Thyroid gland (tissue), 4 donors: ENCODE measurements at regions not wholly inside any gene's neighbourhood (a gene's known extent, or its start where the extent isn't known, plus 50 kb on each side); places are given as distances from the start of the nearest gene placed in this dataset.
A peak's percentile ranks its signal among the peaks of the same experiment; 100 is the strongest.

Experiments used
- DNase-seq, 2 donors: peaks; one replicate each; pipeline ENCODE4 v3.0.0-alpha.2; 2019
- H3K27ac ChIP-seq, 3 donors: fragments of 200-600 bp; sonication (generic); 1 replicate in 2 of 3; 2 replicates in 1 of 3; pipeline ENCODE4 v1.5.1; 2016 to 2019; ENCODE audit warnings: mild to moderate bottlenecking in 1 of 3, moderate library complexity in 1 of 3
- H3K27me3 ChIP-seq: fragments of 200-600 bp; sonication (generic); one replicate; pipeline ENCODE4 v1.5.1; 2019
- H3K36me3 ChIP-seq, 2 donors: fragments of 200-600 bp; sonication (generic); one replicate each; pipeline ENCODE4 v1.5.1; 2016 to 2019
- H3K4me1 ChIP-seq, 2 donors: fragments of 200-600 bp; sonication (generic); one replicate each; pipeline ENCODE4 v1.5.1; 2017 to 2019
- H3K4me3 ChIP-seq, 3 donors: fragments of 200-600 bp; sonication (generic); replicated peaks in 1 of 3; 1 replicate in 2 of 3; 2 replicates in 1 of 3; pipeline ENCODE4 v1.5.1; 2016; ENCODE audit warnings: mild to moderate bottlenecking in 1 of 3
- H3K9me3 ChIP-seq: fragments of 200-600 bp; sonication (generic); one replicate; pipeline ENCODE4 v1.5.1; 2017
- POLR2A ChIP-seq, 2 donors: fragments of 450-650 bp; IDR thresholded peaks; one replicate each; pipeline ENCODE4 v1.6.1; 2017; ENCODE audit warnings: antibody characterized with exemption in 2 of 2, mild to moderate bottlenecking in 2 of 2, moderate library complexity in 1 of 2
- WGBS, 2 donors: methylation state at CpG; one replicate each; pipeline ENCODE4 v1.1.5; 2017; 5-methylcytosine and 5-hydroxymethylcytosine counted together
- intact Hi-C: fragments of 100-400 bp; cut with DNase I; formaldehyde crosslinking; loops from one replicate; pipeline ENCODE4 v1.15.1; 2023
- TF ChIP-seq, protein P1 (sequence below), 6 experiments: fragments of 200-600 bp in 3 of 6; fragments of 450-650 bp in 3 of 6; sonication (generic) in 3 of 6; IDR thresholded peaks; one replicate each; pipeline ENCODE4 v1.5.1; 2016 to 2019; ENCODE audit warnings: antibody characterized with exemption in 6 of 6, mild to moderate bottlenecking in 2 of 6, inconsistent platforms in 1 of 6, moderate library complexity in 1 of 6

GRCh38 chr12:59155448-59155847 lies 235.1 kb upstream of the LRIG3 start:
- Histone ChIP-seq H3K27me3 (no peaks in the 10 kb centered on the region), H3K9me3 (no peaks in the 10 kb centered on the region), H3K36me3 (no peaks in the 10 kb centered on the region), H3K4me3 (no peak overlapping the region), H3K4me1 (no peaks in the 10 kb centered on the region), H3K27ac (no peak overlapping the region)
- TF ChIP-seq, protein P1, sequence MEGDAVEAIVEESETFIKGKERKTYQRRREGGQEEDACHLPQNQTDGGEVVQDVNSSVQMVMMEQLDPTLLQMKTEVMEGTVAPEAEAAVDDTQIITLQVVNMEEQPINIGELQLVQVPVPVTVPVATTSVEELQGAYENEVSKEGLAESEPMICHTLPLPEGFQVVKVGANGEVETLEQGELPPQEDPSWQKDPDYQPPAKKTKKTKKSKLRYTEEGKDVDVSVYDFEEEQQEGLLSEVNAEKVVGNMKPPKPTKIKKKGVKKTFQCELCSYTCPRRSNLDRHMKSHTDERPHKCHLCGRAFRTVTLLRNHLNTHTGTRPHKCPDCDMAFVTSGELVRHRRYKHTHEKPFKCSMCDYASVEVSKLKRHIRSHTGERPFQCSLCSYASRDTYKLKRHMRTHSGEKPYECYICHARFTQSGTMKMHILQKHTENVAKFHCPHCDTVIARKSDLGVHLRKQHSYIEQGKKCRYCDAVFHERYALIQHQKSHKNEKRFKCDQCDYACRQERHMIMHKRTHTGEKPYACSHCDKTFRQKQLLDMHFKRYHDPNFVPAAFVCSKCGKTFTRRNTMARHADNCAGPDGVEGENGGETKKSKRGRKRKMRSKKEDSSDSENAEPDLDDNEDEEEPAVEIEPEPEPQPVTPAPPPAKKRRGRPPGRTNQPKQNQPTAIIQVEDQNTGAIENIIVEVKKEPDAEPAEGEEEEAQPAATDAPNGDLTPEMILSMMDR (IDR thresholded peaks at IDR 0.05), result no peak
- no peak for TF ChIP-seq POLR2A (IDR thresholded peaks at IDR 0.05)
- DNase-seq, result no peak
- intact Hi-C loops, result no loop called here

DNA sequence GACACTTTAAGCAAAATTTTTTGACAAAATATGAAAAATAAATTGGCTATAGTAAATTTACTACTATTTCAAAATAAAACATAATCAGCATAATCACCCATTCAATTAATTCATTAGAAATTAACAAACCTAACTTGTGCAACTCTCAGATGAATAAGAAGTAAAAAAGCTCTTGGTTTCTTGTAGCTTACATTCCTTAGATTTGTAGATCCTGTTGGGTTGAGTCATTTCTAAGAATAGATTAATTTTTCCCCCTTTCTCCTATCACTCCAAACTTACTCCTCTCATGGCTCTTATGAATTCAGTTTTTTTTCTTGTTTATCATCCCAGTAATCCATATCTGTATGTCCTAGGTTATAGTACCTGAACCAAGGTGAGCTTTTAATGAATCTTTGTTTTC lies 230.9 kb upstream of the LRIG3 start:
- Histone ChIP-seq H3K27me3 (no peaks in the 10 kb centered on the region), H3K4me3 (no peak overlapping the region), H3K36me3 (no peaks in the 10 kb centered on the region), H3K27ac (no peak overlapping the region), H3K4me1 (no peaks in the 10 kb centered on the region), H3K9me3 (no peaks in the 10 kb centered on the region)
- intact Hi-C loops, result loop anchor here (5.0 kb wide), 1 partner anchor 39 kb away; no protein-coding TSS in a partner anchor
- no peak for DNase-seq
- TF ChIP-seq POLR2A (IDR thresholded peaks at IDR 0.05), result no peak
- TF ChIP-seq, protein P1 (IDR thresholded peaks at IDR 0.05), result no peak

- Histone ChIP-seq H3K27me3 (no peaks in the 10 kb centered on the region), H3K9me3 (no peaks in the 10 kb centered on the region), H3K27ac (no peak overlapping the region), H3K36me3 (no peaks in the 10 kb centered on the region), H3K4me3 (no peak overlapping the region), H3K4me1 (no peaks in the 10 kb centered on the region)
- 50 to 55% methylated on average over 2 of the region's 2 CpGs for WGBS, 2 donors
- TF ChIP-seq POLR2A (IDR thresholded peaks at IDR 0.05), result no peak
- TF ChIP-seq, protein P1 (IDR thresholded peaks at IDR 0.05), result peak; percentile 73 to 100 (median 94)
- intact Hi-C loops, result loop anchor here (5.0 kb wide), 1 partner anchor 38 kb away; no protein-coding TSS in a partner anchor
- no peak for DNase-seq
Observed at GRCh38 chr12:59149995-59150642, 229.8 kb upstream of the LRIG3 start.

DNA sequence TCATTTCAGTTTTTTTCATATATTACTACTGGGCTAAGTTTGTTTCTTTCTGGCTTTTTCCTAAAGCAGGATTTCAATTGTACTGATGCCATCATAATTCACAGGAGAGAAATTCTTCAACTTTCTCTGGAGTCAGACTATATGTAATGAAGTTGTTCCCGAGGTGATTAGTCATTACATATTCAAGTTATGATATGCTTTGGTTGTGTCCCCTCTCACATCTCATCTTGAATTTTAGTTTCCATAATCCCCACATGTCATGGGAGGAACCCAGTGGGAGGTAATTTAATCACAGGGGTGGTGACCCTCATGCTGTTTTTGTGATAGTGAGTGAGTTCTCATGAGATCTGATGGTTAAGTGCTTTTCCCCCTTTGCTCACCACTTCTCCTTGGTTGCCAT lies 227.5 kb upstream of the LRIG3 start:
- H3K4me3 ChIP-seq, result no peak overlapping the region
- H3K27ac ChIP-seq, result no peak overlapping the region
- intact Hi-C loops, result no loop called here
- 88 to 93% methylated on average over 1 of the region's 1 CpG for WGBS, 2 donors
- TF ChIP-seq POLR2A (IDR thresholded peaks at IDR 0.05), result no peak
- TF ChIP-seq, protein P1 (IDR thresholded peaks at IDR 0.05), result no peak
- H3K9me3 ChIP-seq, result no peaks in the 10 kb centered on the region
- H3K27me3 ChIP-seq, result no peaks in the 10 kb centered on the region
- H3K4me1 ChIP-seq, result no peaks in the 10 kb centered on the region
- no peak for DNase-seq
- no peaks in the 10 kb centered on the region for H3K36me3 ChIP-seq

DNA sequence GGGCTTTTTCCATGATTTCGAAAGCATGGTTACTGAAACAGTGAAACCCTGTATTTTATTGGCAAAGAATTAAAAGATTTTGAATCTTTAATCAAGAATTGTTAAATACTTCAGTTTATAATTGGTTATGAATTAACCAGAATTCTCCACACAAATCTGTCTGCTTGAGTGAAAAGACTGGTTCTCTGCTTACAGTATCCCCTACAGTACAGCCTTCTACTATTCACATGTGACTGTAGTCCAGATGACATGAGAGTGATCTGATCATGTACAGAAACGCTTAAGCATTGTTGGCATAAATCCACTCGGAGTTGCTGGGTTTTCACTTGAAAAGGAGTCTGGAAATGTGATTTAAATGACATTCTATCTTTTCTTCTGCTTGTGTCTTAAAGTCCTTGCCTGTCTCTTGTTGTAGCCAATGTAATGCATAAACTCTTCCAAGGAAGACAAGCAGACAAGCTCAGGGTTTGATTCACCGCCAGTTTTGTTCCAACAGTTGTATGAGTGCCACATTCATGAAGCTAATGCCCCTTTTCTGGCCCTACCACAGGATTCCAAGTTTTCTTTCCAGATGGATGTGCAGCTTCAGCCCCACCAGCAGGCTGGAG lies 222.0 kb upstream of the LRIG3 start:
- no peak for TF ChIP-seq POLR2A (IDR thresholded peaks at IDR 0.05)
- TF ChIP-seq, protein P1 (IDR thresholded peaks at IDR 0.05), result no peak
- Histone ChIP-seq H3K27ac (no peak overlapping the region), H3K9me3 (no peaks in the 10 kb centered on the region), H3K4me1 (no peaks in the 10 kb centered on the region), H3K27me3 (no peaks in the 10 kb centered on the region), H3K36me3 (no peaks in the 10 kb centered on the region), H3K4me3 (no peak overlapping the region)
- WGBS, 2 donors, result 69 to 79% methylated on average over 4 of the region's 4 CpGs
- intact Hi-C loops, result no loop called here
- DNase-seq, result no peak
